IMR-90 (cell line): ENCODE measurements at regions not wholly inside any gene's neighbourhood (a gene's known extent, or its start where the extent isn't known, plus 50 kb on each side); places are given as distances from the start of the nearest gene placed in this dataset.

Experiments
- ATAC-seq: fragments of 200-7000 bp; cut with Tn5 transposase; 2 replicates; pipeline ENCODE4 v1.9.1; 2020; ENCODE audit warnings: low read depth, mild to moderate bottlenecking, moderate library complexity
- BruUV-seq: library from RNA; stranded (reverse); fragments of 400-500 nt; replicated peaks from 2 replicates; lab custom pipeline; 2021; lab: Mats Ljungman, UMichigan
- CTCF ChIA-PET: fragments of 300-600 bp; formaldehyde crosslinking; extraction: SDS; loops from one replicate; lab custom pipeline; 2021; ENCODE audit warnings: antibody characterized with exemption; lab: Yijun Ruan, JAX
- POLR2A ChIA-PET: fragments of 300-600 bp; sonication (Branson Sonifier 250); formaldehyde crosslinking; loops from one replicate; lab custom pipeline; 2022; ENCODE audit warnings: antibody characterized with exemption; ENCODE audit not compliant: unreplicated experiment; lab: Charles Lee
- DNase-seq: peaks from one replicate; pipeline ENCODE4 v3.0.0; 2013
- H2AFZ ChIP-seq: replicated peaks from 2 replicates; pipeline ENCODE3; 2013; ENCODE audit warnings: low read length, mild to moderate bottlenecking; ENCODE audit not compliant: poor library complexity
- H2AK5ac ChIP-seq: 2 replicates; pipeline ENCODE4 v1.6.1; 2013; ENCODE audit warnings: low read depth, low read length, inconsistent platforms
- H2AK9ac ChIP-seq: replicated peaks from 2 replicates; pipeline ENCODE3; 2013; ENCODE audit warnings: mild to moderate bottlenecking, low read depth, low read length, moderate library complexity; ENCODE audit not compliant: poor library complexity
- H2BK120ac ChIP-seq: 2 replicates; pipeline ENCODE4 v1.6.1; 2013; ENCODE audit warnings: low read depth, low read length, inconsistent platforms
- H2BK15ac ChIP-seq: 3 replicates; pipeline ENCODE4 v1.6.1; 2013; ENCODE audit warnings: low read depth, low read length, inconsistent platforms
- H2BK20ac ChIP-seq: 2 replicates; pipeline ENCODE4 v1.6.1; 2013; ENCODE audit warnings: low read depth, mild to moderate bottlenecking, inconsistent platforms, low read length, moderate library complexity
- H2BK5ac ChIP-seq: 2 replicates; pipeline ENCODE4 v1.6.1; 2013; ENCODE audit warnings: mild to moderate bottlenecking, low read depth, low read length, inconsistent platforms; ENCODE audit not compliant: poor library complexity, severe bottlenecking
- H3K14ac ChIP-seq: replicated peaks from 2 replicates; pipeline ENCODE4 v1.6.1; 2013; ENCODE audit warnings: low read depth, low read length, inconsistent platforms
- H3K18ac ChIP-seq: 2 replicates; pipeline ENCODE4 v1.6.1; 2013; ENCODE audit warnings: low read depth, low read length, control low read depth
- H3K23ac ChIP-seq: 2 replicates; pipeline ENCODE4 v1.6.1; 2013; ENCODE audit warnings: low read depth, low read length, inconsistent platforms
- H3K27ac ChIP-seq: 2 replicates; pipeline ENCODE4 v1.5.1; 2013; ENCODE audit warnings: mild to moderate bottlenecking, control low read depth, low read length; ENCODE audit not compliant: insufficient read depth
- H3K27me3 ChIP-seq: 2 replicates; pipeline ENCODE4 v1.6.1; 2013; ENCODE audit warnings: low read length; ENCODE audit not compliant: control insufficient read depth, insufficient read depth
- H3K36me3 ChIP-seq: 2 replicates; pipeline ENCODE4 v1.6.1; 2013; ENCODE audit warnings: low read length, mixed read lengths; ENCODE audit not compliant: control insufficient read depth, insufficient read depth
- H3K4ac ChIP-seq: 2 replicates; pipeline ENCODE4 v1.6.1; 2013; ENCODE audit warnings: low read depth, low read length, inconsistent platforms
- H3K4me1 ChIP-seq: 2 replicates; pipeline ENCODE4 v1.6.1; 2013; ENCODE audit warnings: low read length, mixed read lengths; ENCODE audit not compliant: control insufficient read depth, insufficient read depth
- H3K4me2 ChIP-seq: 2 replicates; pipeline ENCODE4 v1.6.1; 2013; ENCODE audit warnings: low read depth, mild to moderate bottlenecking, control low read depth, low read length, moderate library complexity
- H3K4me3 ChIP-seq: 2 replicates; pipeline ENCODE4 v1.5.1; 2013; ENCODE audit warnings: low read depth, mild to moderate bottlenecking, control low read depth, low read length, moderate library complexity; ENCODE audit not compliant: insufficient read depth
- H3K56ac ChIP-seq: 2 replicates; pipeline ENCODE4 v1.6.1; 2013; ENCODE audit warnings: low read length, inconsistent platforms; ENCODE audit not compliant: insufficient read depth; ENCODE audit errors: extremely low read depth
- H3K79me1 ChIP-seq, 2 experiments: 2 replicates each; pipeline ENCODE4 v1.6.1; 2013; ENCODE audit warnings: low read length in 2 of 2, inconsistent platforms in 1 of 2, low read depth in 1 of 2
- H3K9ac ChIP-seq: 2 replicates; pipeline ENCODE4 v1.6.1; 2013; ENCODE audit warnings: low read depth, low read length, control low read depth
- H3K9me1 ChIP-seq: 2 replicates; pipeline ENCODE4 v1.6.1; 2013; ENCODE audit warnings: low read length, inconsistent platforms; ENCODE audit not compliant: insufficient read depth
- H3K9me3 ChIP-seq: 2 replicates; pipeline ENCODE4 v1.6.1; 2013; ENCODE audit warnings: low read length; ENCODE audit not compliant: control insufficient read depth, insufficient read depth
- H4K20me1 ChIP-seq: 2 replicates; pipeline ENCODE4 v1.6.1; 2013; ENCODE audit warnings: low read length, inconsistent platforms; ENCODE audit not compliant: insufficient read depth
- H4K5ac ChIP-seq: 2 replicates; pipeline ENCODE4 v1.6.1; 2013; ENCODE audit warnings: mild to moderate bottlenecking, low read depth, low read length, control low read depth
- H4K8ac ChIP-seq, 2 experiments: 2 replicates each; pipeline ENCODE4 v1.6.1; 2013; ENCODE audit warnings: low read depth in 2 of 2, low read length in 2 of 2, control low read depth in 1 of 2, inconsistent platforms in 1 of 2
- H4K91ac ChIP-seq: 2 replicates; pipeline ENCODE4 v1.6.1; 2013; ENCODE audit warnings: low read depth, low read length, inconsistent platforms; ENCODE audit not compliant: insufficient read depth
- CEBPB ChIP-seq: IDR thresholded peaks from 2 replicates; pipeline ENCODE4 v1.6.1; 2012; ENCODE audit warnings: low read depth, low read length, improper control_type of control experiment
- CTCF ChIP-seq: conservative IDR thresholded peaks from 2 replicates; pipeline ENCODE4 v1.5.1; 2012; ENCODE audit warnings: mild to moderate bottlenecking, low read depth, low read length, improper control_type of control experiment
- ELK1 ChIP-seq: fragments of 150-350 bp; IDR thresholded peaks from 2 replicates; pipeline ENCODE4 v1.6.1; 2016; ENCODE audit warnings: low read depth, mild to moderate bottlenecking, low read length, moderate library complexity, borderline replicate concordance
- FOS ChIP-seq: fragments of 150-350 bp; IDR thresholded peaks from 2 replicates; pipeline ENCODE4 v1.6.1; 2016; ENCODE audit warnings: low read depth, low read length
- MAFK ChIP-seq: IDR thresholded peaks from 2 replicates; pipeline ENCODE4 v1.6.1; 2012; ENCODE audit warnings: low read depth, low read length, improper control_type of control experiment
- MAZ ChIP-seq: IDR thresholded peaks from 2 replicates; pipeline ENCODE4 v1.6.1; 2012; ENCODE audit warnings: low read depth, mild to moderate bottlenecking, low read length, improper control_type of control experiment, moderate library complexity, borderline replicate concordance
- MXI1 ChIP-seq: IDR thresholded peaks from 2 replicates; pipeline ENCODE4 v1.6.1; 2012; ENCODE audit warnings: low read depth, mild to moderate bottlenecking, low read length, moderate library complexity, borderline replicate concordance
- NFE2L2 ChIP-seq: fragments of 150-350 bp; IDR thresholded peaks from 2 replicates; pipeline ENCODE4 v1.6.1; 2016; ENCODE audit warnings: low read depth, mild to moderate bottlenecking, low read length
- POLR2A ChIP-seq: IDR thresholded peaks from 2 replicates; pipeline ENCODE4 v1.6.1; 2012; ENCODE audit warnings: mild to moderate bottlenecking, low read depth, low read length
- RAD21 ChIP-seq: IDR thresholded peaks from 2 replicates; pipeline ENCODE4 v1.6.1; 2012; ENCODE audit warnings: low read length, improper control_type of control experiment
- RCOR1 ChIP-seq: IDR thresholded peaks from 2 replicates; pipeline ENCODE4 v1.6.1; 2012; ENCODE audit warnings: mild to moderate bottlenecking, low read length, improper control_type of control experiment; ENCODE audit not compliant: insufficient replicate concordance
- RFX5 ChIP-seq: IDR thresholded peaks from 2 replicates; pipeline ENCODE4 v1.8.0; 2012; ENCODE audit warnings: low read depth, mild to moderate bottlenecking, low read length, moderate library complexity
- whole genome bisulfite sequencing, 2 experiments: methylation state at CpG; one replicate each; pipeline versions ENCODE4 v1.1.5 to v1.1.7; 2013; ENCODE audit warnings: missing lambda C conversion rate in 2 of 2; ENCODE audit not compliant: insufficient read length in 1 of 2; ENCODE audit errors: extremely low coverage in 2 of 2; 5-methylcytosine and 5-hydroxymethylcytosine counted together
- dilution Hi-C: fragments of 300-500 bp; cut with HindIII; formaldehyde crosslinking; loops from one replicate; pipeline ENCODE4 v1.14.3; 2018; ENCODE audit warnings: low sequenced_read_pairs; ENCODE audit not compliant: unreplicated experiment
- in situ Hi-C: fragments of 300-500 bp; cut with MboI; formaldehyde crosslinking; loops from 3 replicates; pipeline ENCODE4 v1.14.3; 2019; ENCODE audit warnings: low sequenced_read_pairs, inconsistent platforms, mixed read lengths
- intact Hi-C: fragments of 100-400 bp; cut with micrococcal nuclease; formaldehyde crosslinking; loops from 2 replicates; pipeline ENCODE4 v1.10.0; 2022

- Histone ChIP-seq H2BK20ac (no peak overlapping the region), H2AFZ (no peak overlapping the region), H4K5ac (no peak overlapping the region), H4K91ac (no peak overlapping the region), H2BK120ac (no peak overlapping the region), H3K14ac (no peak overlapping the region), H2BK5ac (no peak overlapping the region), H3K79me1 (no peaks in the 10 kb centered on the region), H3K23ac (no peak overlapping the region), H3K4ac (no peak overlapping the region), H3K27me3 (no peaks in the 10 kb centered on the region), H3K18ac (no peak overlapping the region), H3K9me3 (no peaks in the 10 kb centered on the region), H3K4me3 (no peak overlapping the region), H2AK5ac (no peak overlapping the region), H3K27ac (no peak overlapping the region), H3K4me1 (no peaks in the 10 kb centered on the region), H4K20me1 (no peaks in the 10 kb centered on the region), H3K36me3 (no peaks in the 10 kb centered on the region), H2AK9ac (no peak overlapping the region), H4K8ac (no peak overlapping the region), H3K9me1 (no peaks in the 10 kb centered on the region), H3K4me2 (no peak overlapping the region), H3K56ac (no peak overlapping the region), H3K9ac (no peak overlapping the region), H2BK15ac (no peak overlapping the region)
- DNase-seq (no peak), ATAC-seq (no peak)
- TF ChIP-seq ELK1 (no peak), POLR2A (no peak), MAZ (no peak), MXI1 (no peak), FOS (no peak), CTCF (no peak), RAD21 (no peak), MAFK (no peak), NFE2L2 (no peak), CEBPB (no peak), RCOR1 (no peak), RFX5 (no peak)
- in situ Hi-C loops (loop anchor here (25.0 kb wide), 1 partner anchor 1280 kb away; no protein-coding TSS in a partner anchor), dilution Hi-C loops (no loop called here), intact Hi-C loops (no loop called here)
- ChIA-PET CTCF (no interaction called here), POLR2A (no interaction called here)
- no CpG with 5 or more reads among the region's 9 CpGs for WGBS, 2 experiments
- BruUV-seq = no TSS peak
Measured at GRCh38 chr1:88566615-88567387, 117.3 kb upstream of the PKN2 start.
